Panc1 (cell line): ENCODE measurements at regions not wholly inside any gene's neighbourhood (a gene's known extent, or its start where the extent isn't known, plus 50 kb on each side); places are given as distances from the start of the nearest gene placed in this dataset.

Source experiments
- ATAC-seq: fragments of 200-7000 bp; cut with Tn5 transposase; 2 replicates; pipeline ENCODE4 v1.9.1; 2020; ENCODE audit warnings: mild to moderate bottlenecking, moderate library complexity
- BruUV-seq: library from RNA; stranded (reverse); fragments of 400-500 nt; replicated peaks from 2 replicates; lab custom pipeline; 2021; lab: Mats Ljungman, UMichigan
- CTCF ChIA-PET: fragments of 300-600 bp; sonication (Branson Sonifier 250); formaldehyde crosslinking; loops from one replicate; lab custom pipeline; 2022; ENCODE audit warnings: antibody characterized with exemption; lab: Charles Lee
- POLR2A ChIA-PET: fragments of 300-600 bp; sonication (Branson Sonifier 250); formaldehyde crosslinking; loops from one replicate; lab custom pipeline; 2022; ENCODE audit warnings: antibody characterized with exemption; lab: Charles Lee
- DNase-seq: peaks from one replicate; pipeline ENCODE4 v3.0.0-alpha.2; 2010; ENCODE audit warnings: low read depth, low spot score
- H3K27ac ChIP-seq: 2 replicates; pipeline ENCODE4 v1.5.1; 2011; ENCODE audit warnings: mild to moderate bottlenecking, low read length, inconsistent platforms
- H3K27me3 ChIP-seq: fragments of 200-500 bp; sonication (Bioruptor generic); 2 replicates; pipeline ENCODE4 v1.6.0; 2014; ENCODE audit warnings: low read length, inconsistent platforms; ENCODE audit not compliant: control insufficient read depth, insufficient read depth
- H3K36me3 ChIP-seq: fragments of 200-500 bp; sonication (Bioruptor generic); 2 replicates; pipeline ENCODE4 v1.5.1; 2014; ENCODE audit warnings: inconsistent platforms, mild to moderate bottlenecking, low read length, moderate library complexity; ENCODE audit not compliant: control insufficient read depth, insufficient read depth
- H3K4me1 ChIP-seq: 2 replicates; pipeline ENCODE4 v1.5.1; 2011; ENCODE audit warnings: inconsistent platforms, mild to moderate bottlenecking, low read length, moderate library complexity; ENCODE audit not compliant: control insufficient read depth, insufficient read depth
- H3K4me3 ChIP-seq, 2 experiments: 2 replicates each; pipeline ENCODE4 v1.5.1; 2011 to 2012; ENCODE audit warnings: low read depth in 2 of 2, low read length in 2 of 2, mild to moderate bottlenecking in 2 of 2, inconsistent platforms in 1 of 2, moderate library complexity in 1 of 2
- H3K9me3 ChIP-seq: fragments of 200-500 bp; sonication (Bioruptor generic); 2 replicates; pipeline ENCODE4 v1.5.1; 2014; ENCODE audit warnings: low read depth, mild to moderate bottlenecking, inconsistent platforms, low read length, moderate library complexity; ENCODE audit not compliant: control insufficient read depth, insufficient read depth
- POLR2AphosphoS5 ChIP-seq: IDR thresholded peaks from 2 replicates; pipeline ENCODE4 v1.6.1; 2012; ENCODE audit warnings: mild to moderate bottlenecking, low read depth, low read length, moderate library complexity
- SIN3A ChIP-seq: IDR thresholded peaks from 2 replicates; pipeline ENCODE4 v1.6.1; 2012; ENCODE audit warnings: low read depth, mild to moderate bottlenecking, low read length, moderate library complexity, borderline replicate concordance; ENCODE audit not compliant: insufficient read depth
- TCF7L2 ChIP-seq: IDR thresholded peaks from 2 replicates; pipeline ENCODE4 v1.6.1; 2011; ENCODE audit warnings: mild to moderate bottlenecking, low read depth, low read length, inconsistent platforms
- in situ Hi-C: cut with HindIII; loops from 2 replicates; pipeline ENCODE4 v1.10.0; 2016; ENCODE audit warnings: low sequenced_read_pairs, low pct_unique_long_range_greater_than_20kb
- intact Hi-C: fragments of 100-400 bp; cut with micrococcal nuclease; formaldehyde crosslinking; loops from one replicate; pipeline ENCODE4 v1.10.0; 2022; ENCODE audit not compliant: unreplicated experiment
- TF ChIP-seq, protein P1 (sequence below), 2 experiments: IDR thresholded peaks; 2 replicates each; pipeline ENCODE4 v1.6.1; 2011 to 2012; ENCODE audit warnings: low read depth in 2 of 2, control low read depth in 1 of 2, low read length in 1 of 2, mild to moderate bottlenecking in 1 of 2, moderate library complexity in 1 of 2; ENCODE audit not compliant: insufficient read depth in 1 of 2
- TF ChIP-seq, protein P2 (sequence below): fragments of 450-650 bp; IDR thresholded peaks from 2 replicates; pipeline ENCODE4 v1.5.1; 2017; ENCODE audit warnings: mild to moderate bottlenecking

DNA sequence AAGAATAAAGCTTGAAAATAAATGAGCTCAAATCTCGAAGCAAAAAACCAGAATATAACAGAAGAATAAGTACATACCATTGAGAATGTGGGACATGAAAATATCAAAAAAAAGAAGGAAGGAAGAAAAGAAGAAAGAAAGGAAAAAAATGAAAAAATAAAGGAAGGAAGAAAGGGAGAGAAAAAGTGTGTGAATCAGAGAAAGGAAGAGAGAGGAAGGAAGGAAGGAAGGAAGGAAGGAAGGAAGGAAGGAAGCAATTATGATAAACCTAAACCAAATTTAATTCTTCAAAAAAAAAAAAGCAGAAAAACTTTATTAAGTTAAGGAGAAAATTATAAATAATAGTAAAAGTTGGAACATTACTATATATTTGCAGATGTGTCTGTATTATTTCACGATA, 949.8 kb downstream of the NLGN4X start:
- TF ChIP-seq SIN3A: no peak
- no peak for TF ChIP-seq POLR2AphosphoS5
- no peak for TF ChIP-seq TCF7L2
- TF ChIP-seq, protein P1, sequence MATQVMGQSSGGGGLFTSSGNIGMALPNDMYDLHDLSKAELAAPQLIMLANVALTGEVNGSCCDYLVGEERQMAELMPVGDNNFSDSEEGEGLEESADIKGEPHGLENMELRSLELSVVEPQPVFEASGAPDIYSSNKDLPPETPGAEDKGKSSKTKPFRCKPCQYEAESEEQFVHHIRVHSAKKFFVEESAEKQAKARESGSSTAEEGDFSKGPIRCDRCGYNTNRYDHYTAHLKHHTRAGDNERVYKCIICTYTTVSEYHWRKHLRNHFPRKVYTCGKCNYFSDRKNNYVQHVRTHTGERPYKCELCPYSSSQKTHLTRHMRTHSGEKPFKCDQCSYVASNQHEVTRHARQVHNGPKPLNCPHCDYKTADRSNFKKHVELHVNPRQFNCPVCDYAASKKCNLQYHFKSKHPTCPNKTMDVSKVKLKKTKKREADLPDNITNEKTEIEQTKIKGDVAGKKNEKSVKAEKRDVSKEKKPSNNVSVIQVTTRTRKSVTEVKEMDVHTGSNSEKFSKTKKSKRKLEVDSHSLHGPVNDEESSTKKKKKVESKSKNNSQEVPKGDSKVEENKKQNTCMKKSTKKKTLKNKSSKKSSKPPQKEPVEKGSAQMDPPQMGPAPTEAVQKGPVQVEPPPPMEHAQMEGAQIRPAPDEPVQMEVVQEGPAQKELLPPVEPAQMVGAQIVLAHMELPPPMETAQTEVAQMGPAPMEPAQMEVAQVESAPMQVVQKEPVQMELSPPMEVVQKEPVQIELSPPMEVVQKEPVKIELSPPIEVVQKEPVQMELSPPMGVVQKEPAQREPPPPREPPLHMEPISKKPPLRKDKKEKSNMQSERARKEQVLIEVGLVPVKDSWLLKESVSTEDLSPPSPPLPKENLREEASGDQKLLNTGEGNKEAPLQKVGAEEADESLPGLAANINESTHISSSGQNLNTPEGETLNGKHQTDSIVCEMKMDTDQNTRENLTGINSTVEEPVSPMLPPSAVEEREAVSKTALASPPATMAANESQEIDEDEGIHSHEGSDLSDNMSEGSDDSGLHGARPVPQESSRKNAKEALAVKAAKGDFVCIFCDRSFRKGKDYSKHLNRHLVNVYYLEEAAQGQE (IDR thresholded peaks at IDR 0.05; ENCODE audit: insufficient read depth in 1 of 2, low read depth in 2 of 2, low read length in 1 of 2): no peak
- TF ChIP-seq, protein P2, sequence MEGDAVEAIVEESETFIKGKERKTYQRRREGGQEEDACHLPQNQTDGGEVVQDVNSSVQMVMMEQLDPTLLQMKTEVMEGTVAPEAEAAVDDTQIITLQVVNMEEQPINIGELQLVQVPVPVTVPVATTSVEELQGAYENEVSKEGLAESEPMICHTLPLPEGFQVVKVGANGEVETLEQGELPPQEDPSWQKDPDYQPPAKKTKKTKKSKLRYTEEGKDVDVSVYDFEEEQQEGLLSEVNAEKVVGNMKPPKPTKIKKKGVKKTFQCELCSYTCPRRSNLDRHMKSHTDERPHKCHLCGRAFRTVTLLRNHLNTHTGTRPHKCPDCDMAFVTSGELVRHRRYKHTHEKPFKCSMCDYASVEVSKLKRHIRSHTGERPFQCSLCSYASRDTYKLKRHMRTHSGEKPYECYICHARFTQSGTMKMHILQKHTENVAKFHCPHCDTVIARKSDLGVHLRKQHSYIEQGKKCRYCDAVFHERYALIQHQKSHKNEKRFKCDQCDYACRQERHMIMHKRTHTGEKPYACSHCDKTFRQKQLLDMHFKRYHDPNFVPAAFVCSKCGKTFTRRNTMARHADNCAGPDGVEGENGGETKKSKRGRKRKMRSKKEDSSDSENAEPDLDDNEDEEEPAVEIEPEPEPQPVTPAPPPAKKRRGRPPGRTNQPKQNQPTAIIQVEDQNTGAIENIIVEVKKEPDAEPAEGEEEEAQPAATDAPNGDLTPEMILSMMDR: no peak
- ATAC-seq: no peak
- POLR2A ChIA-PET: no interaction called here
- in situ Hi-C loops (no loop called here), intact Hi-C loops (no loop called here)
- no TSS peak for BruUV-seq
- H3K27me3 ChIP-seq: no peaks in the 10 kb centered on the region
- no peak overlapping the region for H3K27ac ChIP-seq
- DNase-seq: no peak
- H3K4me1 ChIP-seq: no peaks in the 10 kb centered on the region
- CTCF ChIA-PET: interaction anchor here (0.7 kb wide), 1 partner anchor 366 kb away, joined by 3 read pairs; no protein-coding TSS in a partner anchor
- no peak overlapping the region for H3K4me3 ChIP-seq
- no peaks in the 10 kb centered on the region for H3K9me3 ChIP-seq
- no peaks in the 10 kb centered on the region for H3K36me3 ChIP-seq

DNA sequence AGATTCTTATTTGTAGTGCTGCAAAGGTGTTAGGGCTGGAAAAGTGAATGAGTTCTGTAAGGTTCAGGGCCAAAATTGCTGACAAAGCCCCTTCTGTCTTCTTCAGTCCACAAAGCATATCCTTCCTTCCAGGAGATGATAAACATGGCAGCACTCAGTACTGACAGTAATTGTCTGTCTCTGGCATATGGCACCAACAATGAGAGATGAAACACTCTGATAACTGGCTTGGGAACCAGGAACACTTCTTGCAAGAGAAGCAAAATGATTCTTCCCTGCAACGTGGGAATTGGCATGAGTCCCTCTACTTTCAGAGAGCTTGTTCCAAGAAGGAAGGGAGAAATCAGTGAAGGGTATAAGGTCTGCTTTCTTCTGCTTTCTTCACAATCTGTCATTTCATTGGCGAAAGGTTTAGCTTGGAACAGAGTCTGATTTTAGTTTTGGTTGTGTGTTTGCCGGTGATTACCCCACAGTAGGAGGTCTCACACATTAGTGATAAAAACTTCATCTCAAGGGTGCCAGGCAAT, 963.3 kb downstream of the NLGN4X start:
- in situ Hi-C loops (no loop called here), intact Hi-C loops (no loop called here)
- no peak overlapping the region for H3K27ac ChIP-seq
- H3K4me1 ChIP-seq: no peaks in the 10 kb centered on the region
- TF ChIP-seq, protein P1 (IDR thresholded peaks at IDR 0.05; ENCODE audit: insufficient read depth in 1 of 2, low read depth in 2 of 2, low read length in 1 of 2): no peak
- no peak for TF ChIP-seq SIN3A
- no peak for TF ChIP-seq POLR2AphosphoS5
- no peak for TF ChIP-seq TCF7L2
- TF ChIP-seq, protein P2: no peak
- ATAC-seq: no peak
- H3K27me3 ChIP-seq: no peaks in the 10 kb centered on the region
- H3K36me3 ChIP-seq: no peaks in the 10 kb centered on the region
- POLR2A ChIA-PET: no interaction called here
- no peaks in the 10 kb centered on the region for H3K9me3 ChIP-seq
- no peak for DNase-seq
- no TSS peak for BruUV-seq
- CTCF ChIA-PET: no interaction called here
- no peak overlapping the region for H3K4me3 ChIP-seq
